HG03196 (cell line): ENCODE measurements at regions not wholly inside any gene's neighbourhood (a gene's known extent, or its start where the extent isn't known, plus 50 kb on each side); places are given as distances from the start of the nearest gene placed in this dataset.
"Not testable (repeated sequence)": the region's sequence is repeated elsewhere in the genome, so short reads cannot be mapped to it uniquely, and the experiment has no call there.

Experiments used
- ATAC-seq: cut with Tn5 transposase; IDR thresholded peaks from one replicate; pipeline ENCODE4 v1.9.1; 2021; ENCODE audit not compliant: unreplicated experiment

DNA sequence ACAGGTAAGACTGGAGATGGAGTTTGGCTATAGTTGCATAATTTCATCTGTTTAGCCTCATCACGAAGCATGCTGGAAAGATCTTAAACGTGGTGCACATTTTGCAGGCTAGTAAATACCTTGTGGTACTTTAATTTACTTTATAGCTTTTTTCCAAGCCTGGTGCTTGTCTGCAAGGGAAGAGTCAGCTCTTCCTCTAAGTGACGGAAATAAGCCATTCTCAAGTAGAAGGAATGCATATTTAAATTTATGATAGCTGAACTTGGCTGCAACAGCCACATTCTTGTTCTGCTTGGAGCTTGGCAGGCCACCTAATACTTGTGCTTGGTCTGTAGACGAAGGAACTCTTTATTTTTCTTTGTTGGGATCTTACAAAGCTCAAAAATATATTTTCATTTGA lies 188.0 kb upstream of the PIK3R1 start:
- ATAC-seq, result no peak

DNA sequence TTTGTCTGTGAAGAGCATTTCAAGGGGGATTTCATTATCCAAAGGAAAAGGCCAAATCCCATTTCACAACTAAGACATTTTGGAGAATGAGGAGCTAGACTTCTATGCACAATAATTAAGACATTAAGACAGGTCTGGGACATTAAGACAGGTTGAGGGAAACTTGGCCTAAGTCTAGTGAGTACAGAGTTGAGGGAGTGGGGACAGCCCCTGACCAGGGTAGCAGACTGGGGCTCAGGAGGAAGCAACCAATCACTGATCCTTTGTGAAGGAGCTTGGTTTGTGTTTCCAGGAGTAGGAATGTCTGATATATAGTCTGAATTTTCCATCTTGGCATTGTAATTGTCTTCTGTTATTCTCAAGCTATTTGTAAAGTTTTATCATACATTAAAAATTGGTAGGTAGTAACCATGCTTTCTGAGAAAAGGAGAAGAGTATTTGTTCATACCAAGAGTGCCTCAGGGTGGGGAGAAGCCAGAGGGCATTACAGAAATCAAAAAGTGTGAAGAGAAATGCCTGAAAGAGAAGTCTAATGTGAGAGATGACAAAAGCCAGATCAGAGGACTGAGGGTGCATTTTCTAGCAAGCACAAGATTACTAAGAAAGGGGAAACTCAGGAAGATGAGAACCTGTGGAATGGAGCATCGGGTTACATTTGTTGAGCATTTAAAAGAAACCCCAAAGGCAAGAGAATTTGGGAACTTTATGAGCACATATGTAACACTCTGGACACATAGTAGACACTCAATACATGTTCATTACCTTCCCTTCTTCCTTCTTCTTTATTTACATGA lies 189.3 kb upstream of the PIK3R1 start:
- ATAC-seq, result no peak

DNA sequence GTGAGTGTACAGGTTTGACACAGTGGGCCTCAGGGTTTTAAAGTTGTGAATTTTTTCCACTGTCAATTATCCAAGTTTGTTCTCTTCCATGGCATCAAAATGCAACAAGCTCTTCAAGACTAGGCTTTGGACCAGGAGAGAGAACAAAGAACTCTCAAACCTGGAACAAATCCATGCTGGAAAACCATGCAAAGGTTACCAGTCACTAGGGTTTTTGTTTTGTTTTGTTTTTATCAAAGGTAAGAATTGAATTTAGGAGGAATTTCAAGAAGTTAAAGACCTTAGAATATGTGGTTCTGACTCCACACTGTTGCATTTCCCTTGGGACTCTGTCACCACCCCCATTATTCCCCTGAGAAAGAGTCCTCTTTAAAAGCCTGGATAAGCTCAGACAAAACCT lies 191.1 kb upstream of the PIK3R1 start:
- no peak for ATAC-seq

DNA sequence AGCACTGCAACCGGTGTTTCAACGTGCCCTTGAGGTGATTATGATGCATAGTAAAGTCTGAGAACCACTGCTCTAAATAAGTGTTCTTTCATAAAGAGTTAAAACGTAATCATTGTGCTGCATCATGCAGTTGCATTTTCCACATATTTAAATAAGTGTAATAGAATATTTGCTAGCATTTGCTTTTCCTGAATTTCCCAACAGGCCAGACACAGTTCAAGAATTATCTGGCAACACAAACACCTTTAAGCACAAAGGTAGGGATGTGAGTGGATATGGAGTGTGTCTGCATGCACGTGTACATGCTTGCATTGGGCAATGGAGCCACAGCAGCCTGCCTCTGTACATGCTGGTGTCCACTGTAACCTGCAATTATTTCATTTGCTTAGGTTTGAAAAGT lies 193.6 kb upstream of the PIK3R1 start:
- ATAC-seq, result no peak

DNA sequence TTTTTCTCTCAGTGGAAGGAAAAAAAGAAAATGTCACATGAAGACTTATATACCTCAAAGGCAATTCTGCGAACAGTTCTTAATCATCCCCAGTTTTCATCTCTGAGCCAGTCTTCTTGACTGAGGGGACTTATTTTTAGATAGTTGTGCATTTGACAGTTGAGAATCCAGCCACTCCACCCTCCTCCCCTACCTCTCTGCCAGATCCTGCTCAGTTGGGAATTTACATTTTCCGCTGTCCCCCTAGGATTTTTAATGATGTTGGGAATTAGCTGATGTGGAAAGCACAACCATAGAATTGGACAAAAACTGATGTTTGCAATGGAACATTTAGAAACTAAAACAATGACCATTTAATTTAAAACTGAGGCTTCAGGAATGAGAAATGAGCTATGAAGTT lies 194.3 kb upstream of the PIK3R1 start:
- no peak for ATAC-seq

DNA sequence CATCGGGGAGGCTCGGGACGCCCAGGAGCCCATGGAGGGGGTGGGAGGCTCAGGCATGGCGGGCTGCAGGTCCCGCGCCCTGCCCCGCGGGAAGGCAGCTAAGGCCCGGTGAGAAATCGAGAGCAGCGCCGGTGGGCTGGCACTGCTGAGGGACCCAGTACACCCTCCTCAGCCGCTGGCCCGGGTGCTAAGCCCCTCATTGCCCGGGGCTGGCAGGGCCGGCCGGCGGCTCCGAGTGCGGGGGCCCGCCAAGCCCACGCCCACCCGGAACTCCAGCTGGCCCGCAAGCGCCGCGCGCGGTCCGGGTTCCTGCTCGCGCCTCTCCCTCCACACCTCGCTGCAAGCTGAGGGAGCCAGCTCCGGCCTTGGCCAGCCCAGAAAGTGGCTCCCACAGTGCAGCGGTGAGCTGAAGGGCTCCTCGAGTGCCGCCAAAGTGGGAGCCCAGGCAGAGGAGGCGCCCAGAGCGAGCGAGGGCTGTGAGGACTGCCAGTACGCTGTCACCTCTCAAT lies 195.0 kb upstream of the PIK3R1 start:
- not testable (repeated sequence) for ATAC-seq

DNA sequence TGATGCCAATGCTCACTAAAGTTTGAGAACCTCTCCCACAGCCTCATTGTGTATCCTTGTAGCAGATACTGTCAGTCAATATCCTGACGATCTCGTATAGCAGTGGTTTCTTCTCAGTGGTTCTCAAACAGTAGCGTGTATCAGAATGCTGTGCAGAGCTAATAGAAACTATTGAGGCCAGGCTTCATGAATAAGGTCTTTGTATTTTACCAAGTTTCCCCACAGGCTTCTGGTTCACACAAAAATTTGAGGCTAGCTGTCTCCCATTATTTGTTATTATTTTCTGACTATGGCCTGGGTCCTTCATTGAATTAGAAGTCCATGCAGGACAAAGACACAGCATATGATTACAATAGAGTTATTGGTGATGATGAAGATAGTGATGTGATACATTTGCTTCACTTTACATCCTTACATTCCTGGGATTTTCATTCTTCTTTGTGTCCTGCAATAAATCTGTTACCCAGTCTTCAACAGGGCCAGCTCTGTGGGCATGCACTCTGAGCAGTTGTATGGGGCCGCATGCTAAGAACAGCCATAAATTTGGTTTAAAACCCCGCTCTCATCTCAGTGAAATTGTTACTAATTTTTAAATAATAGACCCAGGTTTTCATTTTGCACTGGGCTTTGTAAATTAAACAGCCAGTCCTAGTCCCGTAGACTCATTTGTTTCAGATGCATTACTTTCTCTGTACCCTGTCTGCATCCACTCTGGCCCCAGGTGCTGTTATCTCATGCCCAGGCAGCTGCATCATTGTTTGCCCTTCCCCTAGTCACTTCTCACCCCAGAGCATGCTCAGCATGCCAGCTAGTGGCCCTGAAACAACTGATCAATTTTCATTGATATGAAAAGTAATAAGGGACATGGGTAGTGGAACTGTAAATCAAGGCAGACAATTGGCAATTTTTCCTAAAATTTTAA lies 199.9 kb upstream of the PIK3R1 start:
- ATAC-seq, result no peak

DNA sequence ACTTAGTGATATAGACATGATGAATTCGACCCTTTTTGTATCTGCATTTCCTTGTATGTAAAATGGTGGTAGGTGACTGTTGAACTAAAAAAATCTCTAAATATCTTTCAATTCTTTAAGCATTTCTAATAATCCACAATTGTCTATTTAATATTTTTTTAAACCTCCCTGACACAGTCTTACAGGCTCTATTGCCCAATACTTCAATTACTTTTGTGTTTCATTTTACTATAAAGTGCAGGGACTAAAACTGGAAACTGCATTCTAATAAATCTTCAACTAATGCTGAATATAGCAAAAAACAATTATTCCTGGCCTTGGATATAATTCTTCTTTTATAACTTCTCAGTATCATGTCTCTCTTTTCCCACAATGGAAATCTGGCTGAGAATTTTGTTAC lies 202.7 kb upstream of the PIK3R1 start:
- no peak for ATAC-seq

DNA sequence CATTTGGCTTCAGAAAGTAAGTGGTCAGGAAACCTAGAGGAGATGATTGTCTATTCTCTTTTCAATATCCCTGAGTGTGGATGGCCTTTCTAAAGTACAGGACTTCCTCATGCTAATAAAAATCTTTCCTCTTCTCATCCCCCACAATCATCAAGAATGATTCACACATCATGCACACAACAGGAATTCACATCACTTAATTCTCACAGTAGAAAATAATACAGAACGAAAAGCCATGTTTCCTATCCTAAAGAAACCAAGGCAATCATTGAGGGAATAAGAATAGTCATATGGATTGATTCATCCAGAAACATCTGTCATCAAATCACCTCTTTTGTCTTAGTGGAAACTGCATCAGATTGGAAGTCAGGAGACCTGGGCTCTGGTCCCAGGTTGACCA lies 203.1 kb upstream of the PIK3R1 start:
- no peak for ATAC-seq

DNA sequence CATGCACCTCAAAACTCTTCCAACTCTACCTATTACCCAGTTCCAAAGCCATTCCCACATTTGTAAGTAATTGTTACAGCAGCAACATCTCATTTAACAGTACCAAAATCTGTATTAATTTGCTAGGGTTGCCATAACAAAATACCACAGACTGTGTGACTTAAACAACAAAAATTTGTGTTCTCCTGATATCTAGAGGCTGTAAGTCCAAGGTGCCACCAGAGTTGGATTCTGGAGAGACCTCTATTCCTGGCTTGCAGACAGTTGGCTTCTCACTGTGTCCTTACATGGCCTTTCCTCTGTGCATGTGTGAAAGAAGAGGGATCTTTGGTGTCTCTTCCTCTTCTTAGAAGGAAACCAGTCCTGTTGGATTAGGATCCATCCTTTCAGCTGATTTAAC lies 203.8 kb upstream of the PIK3R1 start:
- ATAC-seq, result no peak

DNA sequence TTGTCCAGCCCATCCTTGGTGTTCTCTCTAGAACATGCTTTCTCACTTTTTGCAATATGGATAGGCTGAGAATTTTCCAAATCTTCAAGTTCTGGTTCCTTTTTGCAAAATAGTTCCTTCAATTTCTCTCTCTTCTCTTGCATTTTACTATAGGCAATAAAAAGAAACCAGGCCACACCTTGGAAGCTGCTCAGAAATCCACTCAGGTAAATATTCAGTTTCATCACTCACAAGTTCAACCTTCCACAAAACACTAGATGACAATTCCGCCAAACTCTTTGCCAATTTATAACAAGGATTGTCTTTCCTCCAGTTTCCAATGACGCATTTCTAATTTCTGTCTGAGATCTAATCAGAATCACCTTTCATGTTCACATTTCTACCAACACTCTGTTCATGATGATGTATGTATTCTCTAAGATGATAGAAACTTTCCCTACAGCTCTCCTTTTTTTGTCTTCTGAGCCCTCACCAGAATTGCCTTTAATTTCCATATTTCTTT lies 204.2 kb upstream of the PIK3R1 start:
- ATAC-seq, result no peak

DNA sequence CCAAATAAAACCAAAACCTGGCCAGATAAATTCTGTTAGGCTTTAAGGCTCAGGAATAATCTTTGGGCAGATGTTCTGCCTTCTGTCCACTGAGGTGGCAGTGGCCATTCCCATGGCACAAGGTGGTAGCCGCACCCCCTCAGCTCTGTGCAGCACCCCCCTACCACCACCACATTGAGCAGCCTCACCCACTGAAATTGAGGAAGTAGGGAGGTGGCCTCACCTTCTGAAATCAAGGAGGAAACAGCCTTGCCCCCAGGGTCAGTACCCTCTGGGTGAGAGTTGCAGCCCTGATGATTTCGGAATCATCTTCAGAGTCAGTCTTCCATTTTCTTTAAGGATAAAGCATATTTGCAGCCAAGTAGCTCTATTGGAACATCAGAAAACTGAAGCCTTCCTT lies 204.8 kb upstream of the PIK3R1 start:
- no peak for ATAC-seq

DNA sequence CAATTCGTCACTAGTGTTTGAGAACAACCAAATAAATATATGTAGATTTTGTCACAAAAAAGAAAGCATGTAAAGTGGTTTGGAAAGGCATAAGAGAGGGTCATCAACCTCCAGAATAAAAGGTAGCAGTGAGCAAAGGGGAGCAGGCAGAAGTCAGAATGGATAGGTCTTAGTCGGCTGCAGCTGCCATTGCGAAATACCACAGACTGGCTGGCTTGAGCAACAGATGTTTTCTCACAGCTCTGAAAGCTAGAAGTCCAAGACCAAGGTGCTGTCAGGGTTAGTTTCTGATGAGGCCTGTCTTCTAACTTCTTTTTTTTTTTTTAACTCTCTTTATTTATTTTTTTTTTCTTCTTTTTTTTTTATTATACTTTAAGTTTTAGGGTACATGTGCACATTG lies 208.1 kb upstream of the PIK3R1 start:
- no peak for ATAC-seq

DNA sequence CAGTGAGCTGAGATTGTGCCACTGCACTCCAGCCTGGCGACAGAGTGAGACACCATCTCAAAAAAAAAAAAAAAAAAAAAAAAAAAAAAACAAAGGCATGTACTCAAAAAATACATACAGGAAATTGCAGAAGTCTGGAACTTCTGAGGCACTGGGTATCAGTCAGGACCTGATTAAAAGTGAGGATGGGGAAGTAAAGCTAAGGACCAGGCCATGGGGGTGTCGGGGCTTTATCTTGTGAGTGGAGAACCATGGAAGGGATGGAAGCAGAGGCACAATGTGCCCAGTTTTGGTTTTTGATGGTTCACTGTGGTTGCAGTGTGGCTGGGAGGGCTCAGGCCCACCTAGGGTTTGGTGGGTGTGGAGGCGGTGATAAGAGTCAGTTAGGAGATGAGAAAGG lies 212.7 kb upstream of the PIK3R1 start:
- ATAC-seq, result no peak

DNA sequence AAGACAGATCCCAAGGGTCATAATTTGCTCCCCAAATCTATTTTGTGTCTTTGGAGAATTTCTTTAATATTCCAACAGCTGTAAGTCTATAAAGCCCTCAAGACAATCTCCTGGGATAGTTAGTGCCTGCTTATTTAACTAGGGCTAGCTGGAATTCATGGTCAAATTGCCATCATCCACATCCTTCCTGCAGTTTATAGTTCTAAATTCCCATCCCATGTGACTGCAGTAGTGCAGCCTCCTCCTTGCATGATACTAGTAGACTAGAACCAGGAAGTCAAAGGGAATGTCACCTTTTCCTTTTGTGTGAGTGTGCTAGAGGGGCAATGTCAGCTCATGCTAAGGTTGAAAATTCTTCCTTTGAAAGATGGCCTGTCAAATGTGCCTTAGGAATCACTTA lies 214.8 kb upstream of the PIK3R1 start:
- no peak for ATAC-seq

DNA sequence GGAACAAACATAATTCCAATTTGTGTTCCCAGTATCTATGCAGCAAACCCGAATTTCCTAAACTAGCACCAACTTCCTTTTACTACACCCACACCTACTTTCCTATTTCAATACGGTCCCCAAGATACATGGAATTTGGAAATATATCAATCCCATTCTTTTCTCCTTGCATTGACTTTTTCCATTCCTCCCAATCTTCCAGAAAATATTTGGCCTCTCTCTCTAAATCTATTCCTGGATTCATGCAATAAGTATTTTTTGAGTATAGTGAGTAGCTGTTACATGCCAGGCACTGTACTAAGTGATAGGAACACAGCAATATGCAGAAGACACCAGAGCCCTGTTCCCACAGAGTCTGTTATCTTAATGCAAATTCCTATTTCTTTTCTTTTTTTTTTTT lies 216.2 kb upstream of the PIK3R1 start:
- ATAC-seq, result no peak

DNA sequence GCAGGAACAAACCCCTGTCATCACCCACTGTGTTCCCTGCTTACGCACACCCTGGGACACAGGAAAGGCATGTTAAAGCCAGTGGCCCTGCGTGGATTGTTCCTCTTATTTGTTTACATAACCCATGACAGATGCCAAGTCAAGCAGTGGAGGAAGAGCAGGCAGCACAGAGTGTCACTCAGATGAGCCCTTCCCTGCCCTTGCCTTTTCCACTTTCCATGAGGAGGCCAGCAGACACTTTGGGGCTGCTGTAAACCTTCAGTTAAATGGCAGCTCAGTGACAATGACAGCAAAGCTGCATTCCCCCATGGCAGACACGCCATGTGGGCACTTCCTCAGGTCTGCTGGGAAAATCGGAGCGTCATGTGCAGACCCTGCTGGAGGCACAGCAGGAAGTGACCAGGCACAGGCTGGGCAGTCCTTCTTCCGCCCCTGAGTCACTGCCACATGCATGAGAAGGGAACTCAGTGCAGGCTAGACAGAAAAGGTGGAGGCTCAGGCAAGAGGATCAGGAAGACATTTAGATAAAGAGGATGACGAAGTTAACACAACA lies 216.8 kb upstream of the PIK3R1 start:
- no peak for ATAC-seq

DNA sequence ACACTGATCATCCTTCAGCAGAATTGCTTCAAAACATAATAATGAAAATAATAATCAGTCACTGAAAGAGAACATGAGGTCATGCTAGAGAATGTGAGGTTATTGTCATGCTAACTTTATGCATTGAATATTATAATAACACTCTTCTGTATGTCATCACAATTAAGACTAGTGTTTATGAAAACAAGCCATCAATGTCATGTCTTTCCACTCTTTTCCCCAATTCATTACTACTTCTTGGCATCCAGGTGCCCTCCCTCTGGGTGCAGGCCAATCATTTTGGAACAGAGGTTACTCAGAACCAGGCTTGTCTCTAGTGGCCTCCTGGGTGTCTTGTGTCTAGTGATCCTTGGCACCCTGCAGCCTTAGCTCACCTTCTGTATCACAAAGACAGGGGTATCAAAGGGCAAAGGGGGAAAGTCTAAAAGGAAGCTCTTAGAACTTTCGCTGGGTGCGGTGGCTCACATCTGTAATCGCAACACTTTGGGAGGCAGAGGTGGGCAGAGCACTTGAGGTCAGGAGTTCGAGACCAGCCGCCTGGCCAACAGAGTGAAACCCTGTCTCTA lies 217.6 kb upstream of the PIK3R1 start:
- no peak for ATAC-seq

DNA sequence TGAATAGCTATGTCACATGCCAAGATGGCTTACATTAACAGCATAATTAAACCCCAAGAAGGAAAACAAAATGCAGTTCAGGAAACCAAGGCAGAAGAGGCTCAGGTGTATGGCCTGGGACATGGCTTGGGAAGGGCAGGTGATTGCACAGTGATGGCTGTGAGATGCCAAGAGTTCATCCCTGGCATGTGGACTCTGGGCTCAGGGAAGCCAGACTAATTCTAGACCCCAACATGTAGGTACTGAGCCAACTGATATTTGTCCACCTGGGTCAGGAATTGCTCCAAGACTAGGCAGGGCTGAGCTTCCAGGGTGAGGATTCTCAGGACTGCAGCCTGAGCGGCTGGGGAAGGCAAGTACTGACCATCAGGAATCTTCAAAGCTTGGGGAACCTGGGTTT lies 218.4 kb upstream of the PIK3R1 start:
- ATAC-seq, result no peak

DNA sequence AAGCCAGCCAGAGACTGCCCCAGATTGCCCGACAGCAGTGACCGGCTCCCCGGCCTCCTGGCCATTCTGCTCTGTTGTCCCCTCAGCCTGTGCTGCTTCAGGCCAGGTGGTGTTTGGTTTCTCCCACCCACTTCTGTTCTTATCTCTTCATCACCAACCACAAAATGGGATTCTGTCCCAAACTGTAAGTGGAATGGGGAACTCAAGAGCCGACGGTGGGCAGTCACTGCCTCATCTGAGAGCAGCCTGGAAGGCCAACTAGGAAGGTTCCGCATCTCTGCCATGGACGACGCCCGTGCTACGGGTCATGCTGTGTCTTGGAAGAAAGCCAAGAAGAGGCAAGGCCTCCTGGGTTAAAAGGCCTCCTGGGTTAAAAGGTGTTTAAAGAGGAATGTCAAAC lies 219.0 kb upstream of the PIK3R1 start:
- ATAC-seq, result no peak

DNA sequence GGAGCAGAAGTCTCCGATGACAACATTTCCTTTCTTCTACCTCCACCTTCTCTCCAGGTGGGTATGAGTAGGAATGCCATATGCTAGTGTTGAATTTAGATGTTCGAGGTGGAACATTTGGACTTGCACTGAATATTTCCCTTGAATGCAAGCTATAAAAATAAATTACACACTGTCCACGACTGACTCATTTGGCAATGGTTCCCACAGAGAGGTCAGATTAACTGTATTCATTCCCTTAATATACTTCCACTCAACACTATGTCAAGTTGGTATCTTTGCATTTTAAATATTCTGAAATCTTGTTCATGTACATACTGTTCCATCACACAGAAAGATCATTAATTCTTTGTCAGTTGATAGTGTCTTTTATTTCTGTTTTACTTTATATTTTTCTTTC lies 222.6 kb upstream of the PIK3R1 start:
- ATAC-seq, result no peak
